ENCODE measurements at regions not wholly inside any gene's neighbourhood (a gene's known extent, or its start where the extent isn't known, plus 50 kb on each side); places are given as distances from the start of the nearest gene placed in this dataset.

DNA sequence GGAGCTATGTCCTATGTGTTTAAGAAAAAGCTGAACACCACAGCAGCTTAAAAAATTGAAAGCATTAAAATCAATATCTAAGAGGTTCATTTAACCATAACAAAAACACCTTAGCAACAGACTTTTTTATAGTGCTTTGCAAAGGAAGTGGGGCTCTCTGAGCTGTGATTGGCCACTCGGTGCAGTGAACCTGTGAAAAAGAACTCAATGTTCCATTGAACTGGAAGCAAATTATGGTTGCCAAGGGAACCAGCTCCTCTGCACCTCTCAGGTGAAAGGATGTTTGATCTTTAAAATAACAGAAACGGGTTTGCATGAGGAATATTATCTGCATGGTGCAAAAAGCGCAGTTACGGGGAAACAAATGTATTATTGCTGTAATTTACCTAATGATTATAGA lies 149.4 kb downstream of the SNAPC1 start:
- no peak overlapping the region for H3K4me3 ChIP-seq (ENCODE audit: low read depth, low read length)
- TF ChIP-seq, protein P1, sequence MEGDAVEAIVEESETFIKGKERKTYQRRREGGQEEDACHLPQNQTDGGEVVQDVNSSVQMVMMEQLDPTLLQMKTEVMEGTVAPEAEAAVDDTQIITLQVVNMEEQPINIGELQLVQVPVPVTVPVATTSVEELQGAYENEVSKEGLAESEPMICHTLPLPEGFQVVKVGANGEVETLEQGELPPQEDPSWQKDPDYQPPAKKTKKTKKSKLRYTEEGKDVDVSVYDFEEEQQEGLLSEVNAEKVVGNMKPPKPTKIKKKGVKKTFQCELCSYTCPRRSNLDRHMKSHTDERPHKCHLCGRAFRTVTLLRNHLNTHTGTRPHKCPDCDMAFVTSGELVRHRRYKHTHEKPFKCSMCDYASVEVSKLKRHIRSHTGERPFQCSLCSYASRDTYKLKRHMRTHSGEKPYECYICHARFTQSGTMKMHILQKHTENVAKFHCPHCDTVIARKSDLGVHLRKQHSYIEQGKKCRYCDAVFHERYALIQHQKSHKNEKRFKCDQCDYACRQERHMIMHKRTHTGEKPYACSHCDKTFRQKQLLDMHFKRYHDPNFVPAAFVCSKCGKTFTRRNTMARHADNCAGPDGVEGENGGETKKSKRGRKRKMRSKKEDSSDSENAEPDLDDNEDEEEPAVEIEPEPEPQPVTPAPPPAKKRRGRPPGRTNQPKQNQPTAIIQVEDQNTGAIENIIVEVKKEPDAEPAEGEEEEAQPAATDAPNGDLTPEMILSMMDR (conservative IDR thresholded peaks at IDR 0.05; ENCODE audit: low read depth, low read length), result no peak
- DNase-seq (ENCODE audit: low read depth), result no peak

DNA sequence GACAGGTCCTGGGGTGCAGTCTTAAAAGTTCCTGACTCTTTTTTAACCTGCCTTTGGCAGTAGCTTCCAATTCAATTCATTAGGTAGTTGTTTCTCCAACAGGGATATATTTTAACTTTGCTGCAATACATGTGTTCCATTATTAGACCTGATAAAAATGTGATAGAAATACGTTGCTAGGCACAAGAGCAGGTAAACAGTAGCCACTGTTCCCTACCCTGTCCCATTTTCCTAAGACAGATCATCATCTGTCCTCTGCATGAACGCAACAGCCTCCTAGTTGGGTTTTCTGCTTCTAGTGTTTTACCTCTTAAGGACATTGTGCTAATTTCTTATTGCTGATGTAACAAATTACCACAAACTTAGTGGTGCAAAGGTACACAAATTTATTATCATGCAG lies 156.8 kb downstream of the SNAPC1 start:
- no peak overlapping the region for H3K4me3 ChIP-seq (ENCODE audit: low read depth, low read length)
- TF ChIP-seq, protein P1 (conservative IDR thresholded peaks at IDR 0.05; ENCODE audit: low read depth, low read length), result no peak
- DNase-seq (ENCODE audit: low read depth), result no peak

DNA sequence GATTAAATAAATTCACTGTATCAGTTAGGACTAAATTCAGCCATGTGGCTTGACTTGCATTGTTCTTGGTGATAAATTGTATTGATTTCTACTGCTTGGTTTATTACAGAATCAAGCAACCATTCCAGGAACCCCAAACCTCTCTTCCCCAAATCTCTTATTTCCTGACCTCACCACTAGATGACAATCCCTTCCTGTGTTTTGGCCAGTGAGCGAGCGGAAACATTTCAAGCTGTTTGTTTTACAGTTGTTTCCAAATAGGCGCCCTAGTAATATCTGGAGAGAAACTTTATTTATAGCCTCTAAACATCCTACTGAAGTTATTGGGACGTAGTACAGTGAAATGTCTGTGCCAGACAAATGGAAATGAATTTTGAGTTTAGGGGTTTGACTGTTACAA lies 161.1 kb downstream of the SNAPC1 start:
- TF ChIP-seq, protein P1 (conservative IDR thresholded peaks at IDR 0.05; ENCODE audit: low read depth, low read length), result peak; percentile 51
- DNase-seq (ENCODE audit: low read depth), result peak; percentile 36
- H3K4me3 ChIP-seq (ENCODE audit: low read depth, low read length), result no peak overlapping the region

DNA sequence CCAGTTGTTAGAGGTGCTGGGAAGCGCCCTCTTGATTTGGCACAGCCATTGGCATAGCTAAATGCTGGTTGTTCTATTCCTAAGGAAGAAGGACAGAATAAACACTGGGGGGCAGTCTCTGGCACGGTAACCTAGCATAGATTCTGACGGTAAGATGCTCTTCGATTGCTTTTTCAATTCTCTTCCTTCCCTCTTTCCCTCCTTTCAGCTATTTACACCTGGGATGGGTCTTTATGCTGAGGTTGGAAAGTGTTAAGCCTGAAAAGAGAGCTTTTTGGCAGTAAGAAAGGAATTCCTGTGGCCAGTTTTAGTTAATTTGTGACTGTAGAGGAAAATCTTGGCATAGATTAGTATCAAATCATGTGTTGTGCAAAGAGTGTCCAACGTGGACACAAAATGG lies 162.8 kb downstream of the SNAPC1 start:
- no peak overlapping the region for H3K4me3 ChIP-seq (ENCODE audit: low read depth, low read length)
- TF ChIP-seq, protein P1 (conservative IDR thresholded peaks at IDR 0.05; ENCODE audit: low read depth, low read length), result peak; percentile 49
- DNase-seq (ENCODE audit: low read depth), result peak; percentile 46

DNA sequence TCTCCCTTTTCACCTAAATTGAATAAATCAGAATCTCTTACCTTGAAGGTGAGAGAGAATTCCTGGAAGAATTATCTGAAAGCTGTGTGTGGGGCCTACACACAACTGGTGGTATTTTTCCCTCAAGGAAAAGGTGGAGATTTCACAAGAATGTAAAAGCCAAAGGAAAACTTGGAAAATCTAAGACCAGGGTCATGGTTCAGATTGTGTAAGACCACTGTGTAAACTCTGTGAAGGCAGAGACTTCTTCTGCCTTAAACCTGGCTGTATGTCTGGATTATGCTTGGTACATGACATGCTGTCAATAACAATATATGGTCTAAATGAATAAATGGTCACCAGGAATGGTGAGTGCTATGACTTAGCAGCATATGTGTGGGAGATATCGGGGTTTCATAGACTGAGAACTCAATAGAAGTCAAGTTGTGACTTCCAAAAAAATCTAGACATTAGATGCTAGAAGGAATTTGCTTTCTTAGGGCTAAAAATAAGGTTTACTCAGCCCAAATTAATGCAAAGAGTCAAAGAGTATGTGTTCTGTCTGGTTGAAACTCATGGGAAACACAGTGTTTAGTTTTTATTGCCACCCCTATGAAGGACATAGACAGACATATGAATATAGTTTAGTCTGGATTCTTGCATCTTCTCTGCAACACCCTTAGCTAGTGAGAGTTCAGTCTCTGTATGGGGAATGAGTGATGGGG lies 163.7 kb downstream of the SNAPC1 start:
- no peak overlapping the region for H3K4me3 ChIP-seq (ENCODE audit: low read depth, low read length)
- DNase-seq (ENCODE audit: low read depth), result no peak
- TF ChIP-seq, protein P1 (conservative IDR thresholded peaks at IDR 0.05; ENCODE audit: low read depth, low read length), result no peak

DNA sequence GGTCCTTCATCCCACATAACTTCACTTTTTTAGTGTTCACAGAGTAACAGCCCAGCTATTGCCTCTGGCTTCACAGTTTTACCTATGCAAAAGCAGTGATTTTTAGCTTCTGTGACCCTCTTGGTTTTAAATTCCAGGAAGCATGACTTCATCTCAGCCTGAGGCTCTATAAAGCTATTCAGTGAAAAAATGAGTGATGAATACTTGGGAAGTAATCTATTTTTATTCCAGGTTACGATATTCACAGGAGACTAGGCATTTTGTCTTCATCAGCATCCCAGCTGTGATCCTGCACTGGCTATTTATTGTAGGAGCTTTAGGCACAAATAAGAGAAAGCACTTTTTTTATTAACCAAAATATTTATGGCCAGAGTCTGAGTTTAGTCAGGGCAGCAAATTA lies 164.8 kb downstream of the SNAPC1 start:
- no peak overlapping the region for H3K4me3 ChIP-seq (ENCODE audit: low read depth, low read length)
- DNase-seq (ENCODE audit: low read depth), result peak; percentile 15
- TF ChIP-seq, protein P1 (conservative IDR thresholded peaks at IDR 0.05; ENCODE audit: low read depth, low read length), result no peak

DNA sequence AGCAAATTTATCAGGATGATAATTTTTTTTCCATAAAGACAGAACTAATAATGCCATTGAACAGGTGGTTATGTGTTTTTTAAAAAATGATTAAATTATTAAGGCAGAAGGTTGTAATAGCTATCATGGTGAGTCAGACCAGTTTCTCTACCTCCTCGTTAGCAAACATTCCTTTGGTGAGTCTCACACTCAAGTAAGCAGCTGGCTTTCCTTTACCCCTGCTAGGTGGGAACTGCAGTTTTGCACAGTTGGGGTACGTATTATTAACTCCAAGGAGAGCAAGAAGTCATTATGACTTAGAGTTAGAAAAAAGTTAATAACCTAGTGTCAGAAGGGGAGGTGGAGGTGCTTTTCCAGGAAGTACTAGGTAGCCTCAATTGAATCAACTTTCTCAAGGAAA lies 165.3 kb downstream of the SNAPC1 start:
- H3K4me3 ChIP-seq (ENCODE audit: low read depth, low read length), result no peak overlapping the region
- TF ChIP-seq, protein P1 (conservative IDR thresholded peaks at IDR 0.05; ENCODE audit: low read depth, low read length), result no peak
- peak; percentile 62 for DNase-seq (ENCODE audit: low read depth)

All from choroid plexus epithelial cell (primary cell).